ENCODE measurements at regions not wholly inside any gene's neighbourhood (a gene's known extent, or its start where the extent isn't known, plus 50 kb on each side); places are given as distances from the start of the nearest gene placed in this dataset.

- TF ChIP-seq CTCF (IDR thresholded peaks at IDR 0.05) (no peak), POLR2A (IDR thresholded peaks at IDR 0.05) (no peak), EP300 (IDR thresholded peaks at IDR 0.05) (no peak), POLR2AphosphoS5 (IDR thresholded peaks at IDR 0.05) (no peak)
These were observed 87.8 kb upstream of the SLC1A1 start for GRCh38 chr9:4402501-4402900.
